GM21723 (cell line): ENCODE measurements at regions not wholly inside any gene's neighbourhood (a gene's known extent, or its start where the extent isn't known, plus 50 kb on each side); places are given as distances from the start of the nearest gene placed in this dataset.

ENCODE experiments used
- ATAC-seq: cut with Tn5 transposase; IDR thresholded peaks from one replicate; pipeline ENCODE4 v1.9.1; 2021; ENCODE audit warnings: mild to moderate bottlenecking, moderate library complexity; ENCODE audit not compliant: unreplicated experiment

- no peak for ATAC-seq
Observed at GRCh38 chr14:105838591-105839424, 312.4 kb downstream of the TMEM121 start.

- ATAC-seq = no peak
Observed at GRCh38 chr14:105839425-105840265, 313.3 kb downstream of the TMEM121 start.

GRCh38 chr14:105840266-105841021, 314.1 kb downstream of the TMEM121 start:
- no peak for ATAC-seq

- ATAC-seq = no peak
Observed at GRCh38 chr14:105841022-105842009, 314.9 kb downstream of the TMEM121 start.

GRCh38 chr14:105842105-105842504, 315.7 kb downstream of the TMEM121 start:
- no peak for ATAC-seq

GRCh38 chr14:105843444-105844046, 317.2 kb downstream of the TMEM121 start:
- no peak for ATAC-seq

- no peak for ATAC-seq
Observed at GRCh38 chr14:105844047-105844630, 317.8 kb downstream of the TMEM121 start.

GRCh38 chr14:105844810-105845724, 318.7 kb downstream of the TMEM121 start:
- no peak for ATAC-seq

GRCh38 chr14:105845725-105846309, 319.4 kb downstream of the TMEM121 start:
- ATAC-seq = no peak

GRCh38 chr14:105846312-105846711, 319.9 kb downstream of the TMEM121 start:
- no peak for ATAC-seq

- no peak for ATAC-seq
Observed at GRCh38 chr14:105847400-105847799, 321.0 kb downstream of the TMEM121 start.

- no peak for ATAC-seq
Observed at GRCh38 chr14:105848570-105848969, 322.2 kb downstream of the TMEM121 start.

- ATAC-seq = no peak
Observed at GRCh38 chr14:105849933-105850626, 323.7 kb downstream of the TMEM121 start.

- no peak for ATAC-seq
Observed at GRCh38 chr14:105850853-105851581, 324.6 kb downstream of the TMEM121 start.

GRCh38 chr14:105851716-105852377, 325.5 kb downstream of the TMEM121 start:
- no peak for ATAC-seq
